ENCODE measurements at regions not wholly inside any gene's neighbourhood (a gene's known extent, or its start where the extent isn't known, plus 50 kb on each side); places are given as distances from the start of the nearest gene placed in this dataset.
"Not testable (repeated sequence)": the region's sequence is repeated elsewhere in the genome, so short reads cannot be mapped to it uniquely, and the experiment has no call there.

GRCh38 chr13:79628463-79628862 is 147.5 kb downstream of the NDFIP2 start:
- DNase-seq (ENCODE audit: low spot score) (no peak), ATAC-seq (ENCODE audit: low FRiP score) (no peak)
- no peak for TF ChIP-seq CTCF (IDR thresholded peaks at IDR 0.05)

- no peak for DNase-seq (ENCODE audit: low spot score)
- TF ChIP-seq CTCF (IDR thresholded peaks at IDR 0.05), result no peak
- no peak for ATAC-seq (ENCODE audit: low FRiP score)
Measured at GRCh38 chr13:79626924-79627323, 146.0 kb downstream of the NDFIP2 start.

- ATAC-seq (ENCODE audit: low FRiP score) (no peak), DNase-seq (ENCODE audit: low spot score) (no peak)
- no peak for TF ChIP-seq CTCF (IDR thresholded peaks at IDR 0.05)
Measured at GRCh38 chr13:79625517-79625916, 144.6 kb downstream of the NDFIP2 start.

- TF ChIP-seq CTCF (IDR thresholded peaks at IDR 0.05), result no peak
- DNase-seq (ENCODE audit: low spot score) (no peak), ATAC-seq (ENCODE audit: low FRiP score) (no peak)
Measured at GRCh38 chr13:79621902-79622301, 140.9 kb downstream of the NDFIP2 start.

GRCh38 chr13:79621449-79621848 is 140.5 kb downstream of the NDFIP2 start:
- DNase-seq (ENCODE audit: low spot score) (no peak), ATAC-seq (ENCODE audit: low FRiP score) (no peak)
- no peak for TF ChIP-seq CTCF (IDR thresholded peaks at IDR 0.05)

- TF ChIP-seq CTCF (IDR thresholded peaks at IDR 0.05), result no peak
- ATAC-seq (ENCODE audit: low FRiP score), result no peak
Measured at GRCh38 chr13:79614250-79614918, 133.4 kb downstream of the NDFIP2 start.

GRCh38 chr13:79612604-79613003 is 131.6 kb downstream of the NDFIP2 start:
- DNase-seq (ENCODE audit: low spot score) (no peak), ATAC-seq (ENCODE audit: low FRiP score) (no peak)
- TF ChIP-seq CTCF (IDR thresholded peaks at IDR 0.05), result no peak

More at GRCh38 chr13:79614250-79614918, 133.4 kb downstream of the NDFIP2 start:
- DNase-seq (ENCODE audit: low spot score), result no peak

- not testable (repeated sequence) for ATAC-seq (ENCODE audit: low FRiP score); DNase-seq (ENCODE audit: low spot score)
Measured at GRCh38 chr13:79607895-79608294, 126.9 kb downstream of the NDFIP2 start.

All from omental fat pad (tissue), 3 donors.